ENCODE measurements at regions not wholly inside any gene's neighbourhood (a gene's known extent, or its start where the extent isn't known, plus 50 kb on each side); places are given as distances from the start of the nearest gene placed in this dataset.

GRCh38 chr13:47790755-47791154 lies 210.3 kb downstream of the SUCLA2 start:
- no peaks in the 10 kb centered on the region for H3K9me3 ChIP-seq (ENCODE audit: severe bottlenecking)
- no peaks in the 10 kb centered on the region for H3K4me1 ChIP-seq (ENCODE audit: insufficient read depth, poor library complexity, severe bottlenecking)
- H3K4me3 ChIP-seq (ENCODE audit: severe bottlenecking) = no peak overlapping the region
- H3K27ac ChIP-seq (ENCODE audit: poor library complexity, severe bottlenecking) = no peak overlapping the region
- DNase-seq (ENCODE audit: low spot score) (no peak), ATAC-seq (ENCODE audit: low read depth) (no peak)
- no peak for TF ChIP-seq CTCF (IDR thresholded peaks at IDR 0.05; ENCODE audit: poor library complexity, severe bottlenecking)
- no peaks in the 10 kb centered on the region for H3K27me3 ChIP-seq (ENCODE audit: insufficient read depth, poor library complexity, severe bottlenecking)
- no peaks in the 10 kb centered on the region for H3K36me3 ChIP-seq (ENCODE audit: low read depth)

- H3K4me3 ChIP-seq (ENCODE audit: severe bottlenecking) = no peak overlapping the region
- H3K27me3 ChIP-seq (ENCODE audit: insufficient read depth, poor library complexity, severe bottlenecking) = no peaks in the 10 kb centered on the region
- ATAC-seq (ENCODE audit: low read depth) (no peak), DNase-seq (ENCODE audit: low spot score) (no peak)
- no peaks in the 10 kb centered on the region for H3K36me3 ChIP-seq (ENCODE audit: low read depth)
- no peak for TF ChIP-seq CTCF (IDR thresholded peaks at IDR 0.05; ENCODE audit: poor library complexity, severe bottlenecking)
- H3K27ac ChIP-seq (ENCODE audit: poor library complexity, severe bottlenecking) = no peak overlapping the region
- no peaks in the 10 kb centered on the region for H3K9me3 ChIP-seq (ENCODE audit: severe bottlenecking)
- no peaks in the 10 kb centered on the region for H3K4me1 ChIP-seq (ENCODE audit: insufficient read depth, poor library complexity, severe bottlenecking)
These were observed 212.2 kb downstream of the SUCLA2 start for GRCh38 chr13:47788844-47789243.

- Histone ChIP-seq H3K27me3 (ENCODE audit: insufficient read depth, poor library complexity, severe bottlenecking) (no peaks in the 10 kb centered on the region), H3K27ac (ENCODE audit: poor library complexity, severe bottlenecking) (no peak overlapping the region), H3K9me3 (ENCODE audit: severe bottlenecking) (no peaks in the 10 kb centered on the region), H3K4me1 (ENCODE audit: insufficient read depth, poor library complexity, severe bottlenecking) (no peaks in the 10 kb centered on the region), H3K4me3 (ENCODE audit: severe bottlenecking) (no peak overlapping the region), H3K36me3 (ENCODE audit: low read depth) (no peaks in the 10 kb centered on the region)
- DNase-seq (ENCODE audit: low spot score) (no peak), ATAC-seq (ENCODE audit: low read depth) (no peak)
- TF ChIP-seq CTCF (IDR thresholded peaks at IDR 0.05; ENCODE audit: poor library complexity, severe bottlenecking) = no peak
These were observed 226.4 kb downstream of the SUCLA2 start for GRCh38 chr13:47774671-47774994.

GRCh38 chr13:47764817-47765216 lies 236.3 kb downstream of the SUCLA2 start:
- TF ChIP-seq CTCF (IDR thresholded peaks at IDR 0.05; ENCODE audit: poor library complexity, severe bottlenecking) = no peak
- no peaks in the 10 kb centered on the region for H3K4me1 ChIP-seq (ENCODE audit: insufficient read depth, poor library complexity, severe bottlenecking)
- H3K36me3 ChIP-seq (ENCODE audit: low read depth) = no peaks in the 10 kb centered on the region
- DNase-seq (ENCODE audit: low spot score) (no peak), ATAC-seq (ENCODE audit: low read depth) (no peak)
- H3K4me3 ChIP-seq (ENCODE audit: severe bottlenecking) = no peak overlapping the region
- H3K27ac ChIP-seq (ENCODE audit: poor library complexity, severe bottlenecking) = no peak overlapping the region
- peaks cover 4% of the 10 kb centered on the region for H3K27me3 ChIP-seq (ENCODE audit: insufficient read depth, poor library complexity, severe bottlenecking)
- no peaks in the 10 kb centered on the region for H3K9me3 ChIP-seq (ENCODE audit: severe bottlenecking)

- no peak overlapping the region for H3K27ac ChIP-seq (ENCODE audit: poor library complexity, severe bottlenecking)
- H3K4me3 ChIP-seq (ENCODE audit: severe bottlenecking) = no peak overlapping the region
- H3K36me3 ChIP-seq (ENCODE audit: low read depth) = no peaks in the 10 kb centered on the region
- DNase-seq (ENCODE audit: low spot score) (no peak), ATAC-seq (ENCODE audit: low read depth) (no peak)
- no peaks in the 10 kb centered on the region for H3K4me1 ChIP-seq (ENCODE audit: insufficient read depth, poor library complexity, severe bottlenecking)
- no peaks in the 10 kb centered on the region for H3K9me3 ChIP-seq (ENCODE audit: severe bottlenecking)
- H3K27me3 ChIP-seq (ENCODE audit: insufficient read depth, poor library complexity, severe bottlenecking) = no peaks in the 10 kb centered on the region
- TF ChIP-seq CTCF (IDR thresholded peaks at IDR 0.05; ENCODE audit: poor library complexity, severe bottlenecking) = no peak
These were observed 243.5 kb downstream of the SUCLA2 start for GRCh38 chr13:47757466-47758080.

All from RWPE2 (cell line).